Body of pancreas (tissue), 4 donors: ENCODE measurements at regions not wholly inside any gene's neighbourhood (a gene's known extent, or its start where the extent isn't known, plus 50 kb on each side); places are given as distances from the start of the nearest gene placed in this dataset.

Source experiments
- ATAC-seq: fragments of 150-250 bp; one replicate; pipeline ENCODE4 v1.9.1; 2016
- DNase-seq, 4 donors: peaks; one replicate each; pipeline ENCODE4 v3.0.0-alpha.2; 2019
- H3K27ac ChIP-seq, 4 donors: fragments of 200-600 bp; sonication (generic); 1 replicate in 3 of 4; 2 replicates in 1 of 4; pipeline versions ENCODE4 v1.5.1 to v1.6.1; 2016 to 2019; ENCODE audit warnings: mild to moderate bottlenecking in 1 of 4, mixed read lengths in 1 of 4, moderate library complexity in 1 of 4
- H3K27me3 ChIP-seq, 2 donors: fragments of 200-600 bp; sonication (generic); one replicate each; pipeline ENCODE4 v1.6.0; 2016; ENCODE audit warnings: mild to moderate bottlenecking in 1 of 2
- H3K36me3 ChIP-seq, 2 donors: fragments of 200-600 bp; sonication (generic); replicated peaks in 1 of 2; 2 replicates each; pipeline ENCODE4 v1.5.1; 2016; ENCODE audit warnings: low read depth in 2 of 2; ENCODE audit not compliant: insufficient read depth in 1 of 2
- H3K4me1 ChIP-seq: fragments of 200-600 bp; sonication (generic); one replicate; pipeline ENCODE4 v1.6.0; 2016
- H3K4me3 ChIP-seq, 2 donors: fragments of 200-600 bp; sonication (generic); 1 replicate in 1 of 2; 2 replicates in 1 of 2; pipeline ENCODE4 v1.5.1; 2016 to 2019
- H3K9me3 ChIP-seq, 3 donors: fragments of 200-600 bp; sonication (generic); 1 replicate in 2 of 3; 2 replicates in 1 of 3; pipeline ENCODE4 v1.5.1; 2016
- CTCF ChIP-seq, 7 experiments: fragments of 450-650 bp in 4 of 7; fragments of 200-600 bp in 3 of 7; sonication (generic) in 3 of 7; IDR thresholded peaks; one replicate each; pipeline ENCODE4 v1.5.1; 2016 to 2019; ENCODE audit warnings: antibody characterized with exemption in 7 of 7
- POLR2A ChIP-seq, 3 donors: fragments of 450-650 bp; IDR thresholded peaks; one replicate each; pipeline ENCODE4 v1.6.1; 2016; ENCODE audit warnings: antibody characterized with exemption in 3 of 3, mild to moderate bottlenecking in 2 of 3
- WGBS, 2 donors: methylation state at CpG; one replicate each; pipeline ENCODE4 v1.1.5; 2017; 5-methylcytosine and 5-hydroxymethylcytosine counted together
- intact Hi-C: fragments of 100-400 bp; cut with DNase I; formaldehyde crosslinking; loops from one replicate; pipeline ENCODE4 v1.15.1; 2023

- 40 to 41% methylated on average over 3 of the region's 3 CpGs for WGBS, 2 donors
- TF ChIP-seq CTCF (IDR thresholded peaks at IDR 0.05) (no peak), POLR2A (IDR thresholded peaks at IDR 0.05) (no peak)
- Histone ChIP-seq H3K27me3 (no peaks in the 10 kb centered on the region), H3K36me3 (no peaks in the 10 kb centered on the region), H3K27ac (no peak overlapping the region), H3K9me3 (no peaks in the 10 kb centered on the region), H3K4me3 (no peak overlapping the region), H3K4me1 (no peaks in the 10 kb centered on the region)
- intact Hi-C loops, result no loop called here
- no peak for DNase-seq
- ATAC-seq, result no peak
These were observed 386.2 kb upstream of the IZUMO3 start for GRCh38 chr9:24931894-24932293.

- H3K4me1 ChIP-seq, result no peaks in the 10 kb centered on the region
- DNase-seq, result no peak
- intact Hi-C loops, result no loop called here
- H3K4me3 ChIP-seq, result no peak overlapping the region
- no peak overlapping the region for H3K27ac ChIP-seq
- H3K9me3 ChIP-seq, result no peaks in the 10 kb centered on the region
- no peak for ATAC-seq
- H3K27me3 ChIP-seq, result no peaks in the 10 kb centered on the region
- H3K36me3 ChIP-seq, result no peaks in the 10 kb centered on the region
- TF ChIP-seq POLR2A (IDR thresholded peaks at IDR 0.05) (no peak), CTCF (IDR thresholded peaks at IDR 0.05) (no peak)
These were observed 367.1 kb upstream of the IZUMO3 start for GRCh38 chr9:24912767-24913166.

- no peaks in the 10 kb centered on the region for H3K27me3 ChIP-seq
- no peak overlapping the region for H3K4me3 ChIP-seq
- H3K4me1 ChIP-seq, result no peaks in the 10 kb centered on the region
- no peak overlapping the region for H3K27ac ChIP-seq
- intact Hi-C loops, result no loop called here
- no peak for ATAC-seq
- H3K36me3 ChIP-seq, result no peaks in the 10 kb centered on the region
- TF ChIP-seq CTCF (IDR thresholded peaks at IDR 0.05), result no peak
- no peak for TF ChIP-seq POLR2A (IDR thresholded peaks at IDR 0.05)
- DNase-seq, result no peak
- H3K9me3 ChIP-seq, result no peaks in the 10 kb centered on the region
These were observed 355.6 kb upstream of the IZUMO3 start for GRCh38 chr9:24901319-24901718.

- Histone ChIP-seq H3K27me3 (no peaks in the 10 kb centered on the region), H3K4me3 (no peak overlapping the region), H3K27ac (no peak overlapping the region), H3K36me3 (no peaks in the 10 kb centered on the region), H3K9me3 (no peaks in the 10 kb centered on the region), H3K4me1 (no peaks in the 10 kb centered on the region)
- intact Hi-C loops, result no loop called here
- ATAC-seq, result no peak
- DNase-seq, result no peak
- TF ChIP-seq CTCF (IDR thresholded peaks at IDR 0.05) (no peak), POLR2A (IDR thresholded peaks at IDR 0.05) (no peak)
These were observed 354.5 kb upstream of the IZUMO3 start for GRCh38 chr9:24900179-24900578.

- Histone ChIP-seq H3K27ac (no peak overlapping the region), H3K4me1 (no peaks in the 10 kb centered on the region), H3K36me3 (no peaks in the 10 kb centered on the region), H3K27me3 (no peaks in the 10 kb centered on the region), H3K9me3 (no peaks in the 10 kb centered on the region), H3K4me3 (no peak overlapping the region)
- intact Hi-C loops, result no loop called here
- WGBS, 2 donors, result 56 to 68% methylated on average over 4 of the region's 4 CpGs
- ATAC-seq (no peak), DNase-seq (no peak)
- TF ChIP-seq CTCF (IDR thresholded peaks at IDR 0.05), result no peak
- TF ChIP-seq POLR2A (IDR thresholded peaks at IDR 0.05), result no peak
These were observed 353.8 kb upstream of the IZUMO3 start for GRCh38 chr9:24899463-24899862.
